ENCODE measurements at regions not wholly inside any gene's neighbourhood (a gene's known extent, or its start where the extent isn't known, plus 50 kb on each side); places are given as distances from the start of the nearest gene placed in this dataset.

GRCh38 chr7:34523226-34523918 is 134.6 kb upstream of the NPSR1 start:
- TF ChIP-seq POLR2AphosphoS5 (IDR thresholded peaks at IDR 0.05; ENCODE audit: low read depth, low read length) (no peak), SPI1 (IDR thresholded peaks at IDR 0.05; ENCODE audit: low read depth, low read length) (no peak), POLR2A (IDR thresholded peaks at IDR 0.05; ENCODE audit: low read depth, low read length) (no peak), POU2F2 (IDR thresholded peaks at IDR 0.05; ENCODE audit: low read depth, low read length) (no peak), PAX5 (IDR thresholded peaks at IDR 0.05; ENCODE audit: insufficient read depth, low read length, severe bottlenecking) (no peak)
